ENCODE measurements at regions not wholly inside any gene's neighbourhood (a gene's known extent, or its start where the extent isn't known, plus 50 kb on each side); places are given as distances from the start of the nearest gene placed in this dataset.

DNA sequence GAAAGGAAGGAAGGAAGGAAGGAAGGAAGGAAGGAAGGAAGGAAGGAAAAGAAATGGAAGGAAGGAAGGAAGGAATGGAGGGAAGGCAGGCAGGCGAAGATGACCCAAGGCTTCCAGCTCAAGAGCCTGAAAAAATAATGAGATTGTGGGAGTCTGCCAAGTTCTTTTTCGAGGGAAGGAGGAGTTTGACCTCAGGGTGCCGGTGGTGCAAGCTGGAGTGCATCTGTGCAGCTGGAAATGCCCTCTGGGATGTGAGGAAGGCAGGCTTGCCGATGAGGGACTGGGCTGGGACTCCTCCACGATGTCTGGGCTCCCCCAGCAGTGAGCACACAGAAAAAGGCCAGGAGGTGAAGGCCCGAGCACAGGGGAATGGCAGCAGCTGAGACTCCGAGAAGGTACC lies 154.9 kb upstream of the DAPK1 start:
- ChIA-PET POLR2A (no interaction called here), CTCF (no interaction called here)
- Histone ChIP-seq H3K4me1 (ENCODE audit: control insufficient read depth in 1 of 2, extremely low read depth in 1 of 2, insufficient read depth in 2 of 2, low read length in 2 of 2) (no peaks in the 10 kb centered on the region), H3K36me3 (ENCODE audit: control insufficient read depth in 2 of 2, extremely low read depth in 1 of 2, insufficient read depth in 1 of 2, low read length in 1 of 2) (no peaks in the 10 kb centered on the region), H3K9me3 (no peaks in the 10 kb centered on the region), H3K27ac (ENCODE audit: low read length) (no peak overlapping the region), H3K4me3 (ENCODE audit: control insufficient read depth in 1 of 2, extremely low read depth in 1 of 2, low read length in 1 of 2) (no peak overlapping the region), H3K27me3 (replicated peaks in 1 of 2; ENCODE audit: control insufficient read depth in 2 of 2, extremely low read depth in 1 of 2, insufficient read depth in 2 of 2, low read length in 1 of 2) (peaks cover 2 to 22% of the 10 kb centered on the region in 2 experiments)
- Mint-ChIP-seq H3K27ac (no peak overlapping the region), H3K36me3 (no peaks in the 10 kb centered on the region), H3K4me1 (peaks cover 3 to 4% (median 3%) of the 10 kb centered on the region in 3 donors), H3K9me3 (no peaks in the 10 kb centered on the region), H3K4me3 (no peak overlapping the region), H3K27me3 (peaks cover 28 to 29% of the 10 kb centered on the region in 2 donors)
- WGBS (ENCODE audit: insufficient coverage), result 71% methylated on average over 7 of the region's 7 CpGs
- no peak for ATAC-seq (replicated peaks in 1 of 4)
- no peak for DNase-seq

DNA sequence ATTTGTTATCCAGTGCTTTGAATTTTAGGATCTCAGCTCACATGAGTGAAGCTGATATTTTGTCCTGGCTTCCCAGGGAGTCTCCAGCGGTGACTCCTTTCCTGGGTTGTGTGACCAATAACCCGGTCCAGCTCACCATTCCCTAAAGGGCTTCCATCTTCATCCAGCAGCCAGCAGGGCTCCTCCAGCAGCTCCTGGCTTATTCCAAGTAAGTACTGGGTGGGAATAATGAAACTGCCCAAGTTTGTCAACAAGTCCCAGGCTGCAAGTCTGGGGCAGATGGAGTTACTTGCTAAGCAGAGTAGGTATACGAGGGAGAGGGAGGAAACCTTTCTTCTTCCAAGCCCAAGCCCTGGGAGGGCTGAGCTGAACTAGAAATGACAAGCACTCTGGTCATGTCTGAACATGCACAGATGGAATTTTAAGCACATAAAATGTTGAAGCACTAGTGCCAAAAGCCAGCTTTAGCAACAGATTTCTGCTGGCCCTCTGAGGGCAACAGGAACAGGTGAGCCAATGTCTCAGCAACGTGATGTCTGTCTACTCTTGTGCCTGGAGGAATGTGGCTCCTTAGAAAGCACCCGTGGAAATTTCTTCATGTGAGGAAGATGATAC lies 153.7 kb upstream of the DAPK1 start:
- Histone ChIP-seq H3K27me3 (replicated peaks in 1 of 2; ENCODE audit: control insufficient read depth in 2 of 2, extremely low read depth in 1 of 2, insufficient read depth in 2 of 2, low read length in 1 of 2) (peaks cover 0 to 19% of the 10 kb centered on the region in 2 experiments), H3K4me3 (ENCODE audit: control insufficient read depth in 1 of 2, extremely low read depth in 1 of 2, low read length in 1 of 2) (no peak overlapping the region), H3K27ac (ENCODE audit: low read length) (no peak overlapping the region), H3K36me3 (ENCODE audit: control insufficient read depth in 2 of 2, extremely low read depth in 1 of 2, insufficient read depth in 1 of 2, low read length in 1 of 2) (no peaks in the 10 kb centered on the region), H3K9me3 (no peaks in the 10 kb centered on the region), H3K4me1 (ENCODE audit: control insufficient read depth in 1 of 2, extremely low read depth in 1 of 2, insufficient read depth in 2 of 2, low read length in 2 of 2) (no peaks in the 10 kb centered on the region)
- no peak overlapping the region for H3K4me3 Mint-ChIP-seq
- no peaks in the 10 kb centered on the region for H3K4me1 Mint-ChIP-seq
- POLR2A ChIA-PET, result no interaction called here
- H3K27ac Mint-ChIP-seq, result no peak overlapping the region
- peaks cover 0 to under 1% (median 0%) of the 10 kb centered on the region in 3 donors for H3K9me3 Mint-ChIP-seq
- no peaks in the 10 kb centered on the region for H3K36me3 Mint-ChIP-seq
- no peak for ATAC-seq (replicated peaks in 1 of 4)
- DNase-seq, result no peak
- peaks cover 19 to 20% of the 10 kb centered on the region in 2 donors for H3K27me3 Mint-ChIP-seq
- CTCF ChIA-PET, result no interaction called here
- 86% methylated on average over 3 of the region's 5 CpGs for WGBS (ENCODE audit: insufficient coverage)

DNA sequence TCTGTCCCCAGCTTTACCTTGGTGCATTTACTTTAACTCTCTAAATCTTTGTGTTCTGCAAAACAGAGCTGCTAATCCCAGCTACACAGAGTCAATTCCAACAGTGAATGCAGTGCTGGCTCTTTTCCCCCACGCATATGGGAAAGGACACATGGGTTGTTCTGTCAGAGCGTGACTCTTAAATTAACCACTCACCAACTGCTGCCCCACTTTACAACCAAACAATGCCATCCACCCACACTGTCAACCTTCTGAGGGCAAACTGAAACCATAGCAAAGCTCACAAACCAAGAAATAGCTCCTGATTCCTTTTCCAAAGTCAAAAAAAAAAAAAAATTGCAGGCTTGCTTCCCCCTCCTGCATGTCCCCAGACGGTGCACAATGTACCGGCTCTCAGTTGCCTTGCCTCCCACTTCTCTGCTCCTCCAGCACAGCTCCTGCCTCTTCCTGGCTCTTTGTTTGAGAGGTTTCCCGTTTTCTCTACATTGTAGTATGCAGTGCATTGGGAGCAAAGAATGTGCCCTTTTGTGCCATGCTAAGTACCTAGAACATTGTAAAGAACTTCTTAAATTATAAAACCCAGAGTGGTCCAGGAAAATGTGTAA lies 151.5 kb upstream of the DAPK1 start:
- no peak for ATAC-seq (replicated peaks in 1 of 4)
- 64% methylated on average over 4 of the region's 5 CpGs for WGBS (ENCODE audit: insufficient coverage)
- peaks cover 0 to 13% of the 10 kb centered on the region in 2 experiments for H3K27me3 ChIP-seq (replicated peaks in 1 of 2; ENCODE audit: control insufficient read depth in 2 of 2, extremely low read depth in 1 of 2, insufficient read depth in 2 of 2, low read length in 1 of 2)
- H3K4me3 Mint-ChIP-seq, result no peak overlapping the region
- DNase-seq, result no peak
- H3K27ac Mint-ChIP-seq, result no peak overlapping the region
- no peaks in the 10 kb centered on the region for H3K9me3 ChIP-seq
- no peaks in the 10 kb centered on the region for H3K36me3 ChIP-seq (ENCODE audit: control insufficient read depth in 2 of 2, extremely low read depth in 1 of 2, insufficient read depth in 1 of 2, low read length in 1 of 2)
- peaks cover 0 to 5% (median 0%) of the 10 kb centered on the region in 3 donors for H3K9me3 Mint-ChIP-seq
- H3K27me3 Mint-ChIP-seq, result peaks cover 11% of the 10 kb centered on the region in 2 donors
- CTCF ChIA-PET, result interaction anchor here in 1 of 2 donors (1.5 kb wide), 1 partner anchor 9 kb away, joined by 3 read pairs; no protein-coding TSS in a partner anchor
- H3K4me1 ChIP-seq (ENCODE audit: control insufficient read depth in 1 of 2, extremely low read depth in 1 of 2, insufficient read depth in 2 of 2, low read length in 2 of 2), result no peaks in the 10 kb centered on the region
- no peaks in the 10 kb centered on the region for H3K36me3 Mint-ChIP-seq
- no peak overlapping the region for H3K4me3 ChIP-seq (ENCODE audit: control insufficient read depth in 1 of 2, extremely low read depth in 1 of 2, low read length in 1 of 2)
- POLR2A ChIA-PET, result no interaction called here
- no peak overlapping the region for H3K27ac ChIP-seq (ENCODE audit: low read length)
- H3K4me1 Mint-ChIP-seq, result no peaks in the 10 kb centered on the region

DNA sequence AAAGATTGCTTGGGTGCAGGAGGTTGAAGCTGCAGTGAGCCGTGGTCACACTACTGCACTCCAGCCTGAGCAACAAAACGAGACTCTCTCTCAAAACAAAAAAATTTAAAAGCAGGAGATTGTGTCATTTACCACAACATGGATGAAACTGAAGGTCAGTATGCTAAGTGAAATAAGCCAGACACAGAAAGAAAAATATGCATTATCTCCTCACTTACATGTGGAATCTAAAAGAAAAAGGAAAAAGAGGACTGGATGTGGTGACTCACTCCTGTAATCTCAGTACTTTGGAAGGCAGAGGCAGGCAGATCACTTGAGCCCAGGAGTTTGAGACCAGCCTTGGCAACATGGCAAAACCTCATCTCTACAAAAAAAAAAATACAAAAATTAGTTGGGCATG lies 146.8 kb upstream of the DAPK1 start:
- POLR2A ChIA-PET, result no interaction called here
- H3K4me3 Mint-ChIP-seq, result no peak overlapping the region

GRCh38 chr9:87353301-87353700 lies 144.4 kb upstream of the DAPK1 start:
- ChIA-PET POLR2A (interaction anchor here in 1 of 2 donors (0.6 kb wide), 1 partner anchor 15 kb away, joined by 5 read pairs; no protein-coding TSS in a partner anchor), CTCF (no interaction called here)
- Histone ChIP-seq H3K9me3 (no peaks in the 10 kb centered on the region), H3K4me3 (ENCODE audit: control insufficient read depth in 1 of 2, extremely low read depth in 1 of 2, low read length in 1 of 2) (no peak overlapping the region), H3K27me3 (replicated peaks in 1 of 2; ENCODE audit: control insufficient read depth in 2 of 2, extremely low read depth in 1 of 2, insufficient read depth in 2 of 2, low read length in 1 of 2) (no peaks in the 10 kb centered on the region), H3K27ac (ENCODE audit: low read length) (no peak overlapping the region), H3K36me3 (ENCODE audit: control insufficient read depth in 2 of 2, extremely low read depth in 1 of 2, insufficient read depth in 1 of 2, low read length in 1 of 2) (no peaks in the 10 kb centered on the region), H3K4me1 (ENCODE audit: control insufficient read depth in 1 of 2, extremely low read depth in 1 of 2, insufficient read depth in 2 of 2, low read length in 2 of 2) (no peaks in the 10 kb centered on the region)
- H3K27ac Mint-ChIP-seq, result no peak overlapping the region
- no peaks in the 10 kb centered on the region for H3K4me1 Mint-ChIP-seq
- no peak for ATAC-seq (replicated peaks in 1 of 4)
- no peaks in the 10 kb centered on the region for H3K36me3 Mint-ChIP-seq
- DNase-seq, result no peak
- no CpG with 5 or more reads among the region's 3 CpGs for WGBS (ENCODE audit: insufficient coverage)
- peaks cover 2 to 4% of the 10 kb centered on the region in 2 donors for H3K27me3 Mint-ChIP-seq
- peaks cover 0 to 5% (median 0%) of the 10 kb centered on the region in 3 donors for H3K9me3 Mint-ChIP-seq
- H3K4me3 Mint-ChIP-seq, result no peak overlapping the region

More for the DNA sequence above, 146.8 kb upstream of the DAPK1 start:
- H3K36me3 Mint-ChIP-seq, result no peaks in the 10 kb centered on the region
- no CpG with 5 or more reads among the region's 2 CpGs for WGBS (ENCODE audit: insufficient coverage)
- H3K27me3 ChIP-seq (replicated peaks in 1 of 2; ENCODE audit: control insufficient read depth in 2 of 2, extremely low read depth in 1 of 2, insufficient read depth in 2 of 2, low read length in 1 of 2), result no peaks in the 10 kb centered on the region
- H3K27ac Mint-ChIP-seq, result no peak overlapping the region
- no peaks in the 10 kb centered on the region for H3K36me3 ChIP-seq (ENCODE audit: control insufficient read depth in 2 of 2, extremely low read depth in 1 of 2, insufficient read depth in 1 of 2, low read length in 1 of 2)
- H3K4me1 Mint-ChIP-seq, result no peaks in the 10 kb centered on the region
- peaks cover 0 to 5% (median 0%) of the 10 kb centered on the region in 3 donors for H3K9me3 Mint-ChIP-seq
- no peaks in the 10 kb centered on the region for H3K9me3 ChIP-seq
- no peak overlapping the region for H3K27ac ChIP-seq (ENCODE audit: low read length)
- CTCF ChIA-PET, result no interaction called here
- peaks cover 7 to 11% of the 10 kb centered on the region in 2 donors for H3K27me3 Mint-ChIP-seq
- no peaks in the 10 kb centered on the region for H3K4me1 ChIP-seq (ENCODE audit: control insufficient read depth in 1 of 2, extremely low read depth in 1 of 2, insufficient read depth in 2 of 2, low read length in 2 of 2)
- ATAC-seq (replicated peaks in 1 of 4) (no peak), DNase-seq (no peak)
- no peak overlapping the region for H3K4me3 ChIP-seq (ENCODE audit: control insufficient read depth in 1 of 2, extremely low read depth in 1 of 2, low read length in 1 of 2)

- ChIA-PET POLR2A (no interaction called here), CTCF (no interaction called here)
- H3K9me3 Mint-ChIP-seq, result peaks cover 0 to 2% (median 0%) of the 10 kb centered on the region in 3 donors
- Histone ChIP-seq H3K27ac (ENCODE audit: low read length) (no peak overlapping the region), H3K4me3 (ENCODE audit: control insufficient read depth in 1 of 2, extremely low read depth in 1 of 2, low read length in 1 of 2) (no peak overlapping the region), H3K27me3 (replicated peaks in 1 of 2; ENCODE audit: control insufficient read depth in 2 of 2, extremely low read depth in 1 of 2, insufficient read depth in 2 of 2, low read length in 1 of 2) (peaks cover 0 to 4% of the 10 kb centered on the region in 2 experiments), H3K36me3 (ENCODE audit: control insufficient read depth in 2 of 2, extremely low read depth in 1 of 2, insufficient read depth in 1 of 2, low read length in 1 of 2) (no peaks in the 10 kb centered on the region), H3K4me1 (ENCODE audit: control insufficient read depth in 1 of 2, extremely low read depth in 1 of 2, insufficient read depth in 2 of 2, low read length in 2 of 2) (no peaks in the 10 kb centered on the region), H3K9me3 (no peaks in the 10 kb centered on the region)
- ATAC-seq (replicated peaks in 1 of 4), result no peak
- no peak for DNase-seq
- WGBS (ENCODE audit: insufficient coverage), result 38% methylated on average over 1 of the region's 1 CpG
- H3K4me1 Mint-ChIP-seq, result no peaks in the 10 kb centered on the region
- H3K36me3 Mint-ChIP-seq, result no peaks in the 10 kb centered on the region
- no peak overlapping the region for H3K4me3 Mint-ChIP-seq
- H3K27ac Mint-ChIP-seq, result no peak overlapping the region
- peaks cover 10 to 11% of the 10 kb centered on the region in 2 donors for H3K27me3 Mint-ChIP-seq
Observed at GRCh38 chr9:87354147-87354546, 143.5 kb upstream of the DAPK1 start.

Data from T-cell (primary cell).